HG03280 (cell line): ENCODE measurements at regions not wholly inside any gene's neighbourhood (a gene's known extent, or its start where the extent isn't known, plus 50 kb on each side); places are given as distances from the start of the nearest gene placed in this dataset.

Experiments
- ATAC-seq: cut with Tn5 transposase; IDR thresholded peaks from one replicate; pipeline ENCODE4 v1.9.1; 2021; ENCODE audit warnings: mild to moderate bottlenecking, moderate library complexity; ENCODE audit not compliant: unreplicated experiment

- ATAC-seq = no peak
Observed at GRCh38 chr6:157755746-157756411, 67.2 kb upstream of the SNX9 start.

GRCh38 chr6:157756708-157757429, 66.2 kb upstream of the SNX9 start:
- no peak for ATAC-seq

GRCh38 chr6:157757430-157758403, 65.3 kb upstream of the SNX9 start:
- no peak for ATAC-seq

- no peak for ATAC-seq
Observed at GRCh38 chr6:157758516-157759023, 64.5 kb upstream of the SNX9 start.

GRCh38 chr6:157759028-157759427, 64.0 kb upstream of the SNX9 start:
- ATAC-seq = no peak

GRCh38 chr6:157760137-157760536, 62.9 kb upstream of the SNX9 start:
- ATAC-seq = no peak

- ATAC-seq = peak; percentile 9
Observed at GRCh38 chr6:157760589-157761330, 62.3 kb upstream of the SNX9 start.

GRCh38 chr6:157761331-157761921, 61.6 kb upstream of the SNX9 start:
- ATAC-seq = peak; percentile 37

GRCh38 chr6:157761926-157762325, 61.1 kb upstream of the SNX9 start:
- no peak for ATAC-seq

GRCh38 chr6:157762636-157763035, 60.4 kb upstream of the SNX9 start:
- no peak for ATAC-seq

- no peak for ATAC-seq
Observed at GRCh38 chr6:157763129-157763903, 59.7 kb upstream of the SNX9 start.

- peak; percentile 16 for ATAC-seq
Observed at GRCh38 chr6:157763904-157764177, 59.2 kb upstream of the SNX9 start.

GRCh38 chr6:157764178-157765068, 58.6 kb upstream of the SNX9 start:
- peak; percentile 55 for ATAC-seq

GRCh38 chr6:157766901-157767774, 55.9 kb upstream of the SNX9 start:
- ATAC-seq = no peak

- ATAC-seq = no peak
Observed at GRCh38 chr6:157767775-157768156, 55.3 kb upstream of the SNX9 start.

GRCh38 chr6:157768304-157768703, 54.7 kb upstream of the SNX9 start:
- no peak for ATAC-seq

- no peak for ATAC-seq
Observed at GRCh38 chr6:157768863-157769551, 54.0 kb upstream of the SNX9 start.
